Kidney (tissue), 13 donors: ENCODE measurements at regions not wholly inside any gene's neighbourhood (a gene's known extent, or its start where the extent isn't known, plus 50 kb on each side); places are given as distances from the start of the nearest gene placed in this dataset.
"Not testable (repeated sequence)": the region's sequence is repeated elsewhere in the genome, so short reads cannot be mapped to it uniquely, and the experiment has no call there.

ENCODE experiments used
- DNase-seq, 5 donors: peaks; one replicate each; pipeline ENCODE4 v3.0.0-alpha.2; 2013 to 2020
- FAIRE-seq: peaks from 2 replicates; lab custom pipeline; 2012; peaks lifted over from hg19 to GRCh38; lab: Jason Lieb, UNC
- H3K27ac ChIP-seq, 2 donors: one replicate each; pipeline ENCODE4 v1.7.0; 2013; ENCODE audit warnings: low read depth in 2 of 2, low read length in 2 of 2, inconsistent platforms in 1 of 2
- H3K27me3 ChIP-seq: one replicate; pipeline ENCODE4 v1.7.1; 2013; ENCODE audit warnings: low read length, inconsistent platforms; ENCODE audit not compliant: control insufficient read depth, insufficient read depth
- H3K36me3 ChIP-seq, 3 donors: one replicate each; pipeline versions ENCODE4 v1.7.0 to v1.7.1; 2013; ENCODE audit warnings: low read length in 3 of 3, control low read depth in 1 of 3, inconsistent platforms in 1 of 3; ENCODE audit not compliant: insufficient read depth in 3 of 3, control insufficient read depth in 2 of 3
- H3K4me1 ChIP-seq, 3 donors: one replicate each; pipeline versions ENCODE4 v1.7.0 to v1.7.1; 2013; ENCODE audit warnings: low read length in 3 of 3, inconsistent platforms in 1 of 3, low read depth in 1 of 3; ENCODE audit not compliant: control insufficient read depth in 2 of 3, insufficient read depth in 2 of 3
- H3K4me3 ChIP-seq, 3 donors: one replicate each; pipeline versions ENCODE4 v1.7.0 to v1.8.1; 2013; ENCODE audit warnings: low read length in 3 of 3, control low read depth in 1 of 3, inconsistent platforms in 1 of 3
- H3K9ac ChIP-seq, 3 donors: one replicate each; pipeline versions ENCODE4 v1.7.0 to v1.7.1; 2013; ENCODE audit warnings: low read length in 3 of 3, control low read depth in 1 of 3, inconsistent platforms in 1 of 3
- H3K9me3 ChIP-seq, 3 donors: one replicate each; pipeline versions ENCODE4 v1.7.0 to v1.7.1; 2013; ENCODE audit warnings: low read length in 3 of 3, control low read depth in 1 of 3, inconsistent platforms in 1 of 3; ENCODE audit not compliant: control insufficient read depth in 2 of 3, insufficient read depth in 1 of 3
- intact Hi-C: fragments of 100-400 bp; cut with DNase I; formaldehyde crosslinking; loops from one replicate; pipeline ENCODE4 v1.11.1; 2022
- TF ChIP-seq, protein P1 (sequence below): IDR thresholded peaks from 3 replicates; pipeline ENCODE4 v1.5.1; 2012; ENCODE audit warnings: mild to moderate bottlenecking, moderate library complexity, borderline replicate concordance; ENCODE audit not compliant: insufficient read depth; ENCODE audit errors: extremely low read depth
- donor health status: control.
- donor health status: control.
- donor health status: control.
- donor health status: control.
- donor health status: control.
- donor health status: DM: yes; HTN: yes; CAD: no.
- donor health status: Normal renal cell carcinoma (clear cell type).

DNA sequence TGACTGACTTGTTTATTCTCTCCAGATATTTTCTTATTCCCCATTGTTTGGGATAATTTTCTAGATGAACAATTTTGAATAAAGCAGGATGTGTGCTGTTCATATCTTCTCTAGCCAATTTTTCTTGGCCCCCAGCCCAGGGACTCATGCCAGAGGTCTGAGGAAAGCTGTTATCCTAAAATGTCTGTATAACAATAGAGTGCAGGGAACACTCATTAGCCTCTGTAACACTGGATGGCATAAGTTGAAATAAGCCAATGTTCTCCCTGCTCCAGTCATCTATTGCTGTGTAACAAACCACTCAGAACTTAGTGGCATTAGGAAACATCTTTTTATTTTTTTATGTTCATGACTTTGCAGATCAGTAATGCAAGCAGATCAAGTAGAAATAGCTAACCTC lies 121.7 kb upstream of the TRIM24 start:
- Histone ChIP-seq H3K36me3 (no peaks in the 10 kb centered on the region), H3K27ac (no peak overlapping the region), H3K9ac (no peak overlapping the region), H3K9me3 (peaks cover 0 to 25% (median 0%) of the 10 kb centered on the region in 3 donors), H3K4me1 (no peaks in the 10 kb centered on the region), H3K4me3 (no peak overlapping the region), H3K27me3 (no peaks in the 10 kb centered on the region)
- FAIRE-seq: no peak
- intact Hi-C loops: no loop called here
- TF ChIP-seq, protein P1, sequence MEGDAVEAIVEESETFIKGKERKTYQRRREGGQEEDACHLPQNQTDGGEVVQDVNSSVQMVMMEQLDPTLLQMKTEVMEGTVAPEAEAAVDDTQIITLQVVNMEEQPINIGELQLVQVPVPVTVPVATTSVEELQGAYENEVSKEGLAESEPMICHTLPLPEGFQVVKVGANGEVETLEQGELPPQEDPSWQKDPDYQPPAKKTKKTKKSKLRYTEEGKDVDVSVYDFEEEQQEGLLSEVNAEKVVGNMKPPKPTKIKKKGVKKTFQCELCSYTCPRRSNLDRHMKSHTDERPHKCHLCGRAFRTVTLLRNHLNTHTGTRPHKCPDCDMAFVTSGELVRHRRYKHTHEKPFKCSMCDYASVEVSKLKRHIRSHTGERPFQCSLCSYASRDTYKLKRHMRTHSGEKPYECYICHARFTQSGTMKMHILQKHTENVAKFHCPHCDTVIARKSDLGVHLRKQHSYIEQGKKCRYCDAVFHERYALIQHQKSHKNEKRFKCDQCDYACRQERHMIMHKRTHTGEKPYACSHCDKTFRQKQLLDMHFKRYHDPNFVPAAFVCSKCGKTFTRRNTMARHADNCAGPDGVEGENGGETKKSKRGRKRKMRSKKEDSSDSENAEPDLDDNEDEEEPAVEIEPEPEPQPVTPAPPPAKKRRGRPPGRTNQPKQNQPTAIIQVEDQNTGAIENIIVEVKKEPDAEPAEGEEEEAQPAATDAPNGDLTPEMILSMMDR: no peak
- DNase-seq: peak in 2 of 5 donors; percentile 8 to 60

DNA sequence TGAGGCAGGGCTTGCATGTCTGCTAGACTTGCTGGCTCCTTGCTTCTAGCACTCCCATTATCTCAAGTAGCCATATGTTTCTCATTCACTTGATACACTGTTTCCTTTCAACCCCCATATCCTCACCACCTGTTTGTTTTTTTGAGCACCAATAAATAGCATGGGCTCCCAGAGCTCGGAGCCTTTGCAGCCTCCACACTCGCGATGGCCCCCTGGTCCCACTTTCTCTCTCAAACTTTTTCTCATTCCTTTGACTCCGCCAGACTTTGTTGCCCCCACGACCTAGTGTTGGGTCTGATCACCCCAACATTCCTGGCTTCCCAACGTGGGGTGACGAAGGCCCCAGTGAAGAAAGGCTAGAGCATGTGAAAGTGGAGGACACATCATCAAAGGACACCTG lies 120.8 kb upstream of the TRIM24 start:
- intact Hi-C loops, H3K27me3 ChIP-seq: not testable (repeated sequence)
- peaks cover 0 to 25% (median 0%) of the 10 kb centered on the region in 3 donors for H3K9me3 ChIP-seq

DNA sequence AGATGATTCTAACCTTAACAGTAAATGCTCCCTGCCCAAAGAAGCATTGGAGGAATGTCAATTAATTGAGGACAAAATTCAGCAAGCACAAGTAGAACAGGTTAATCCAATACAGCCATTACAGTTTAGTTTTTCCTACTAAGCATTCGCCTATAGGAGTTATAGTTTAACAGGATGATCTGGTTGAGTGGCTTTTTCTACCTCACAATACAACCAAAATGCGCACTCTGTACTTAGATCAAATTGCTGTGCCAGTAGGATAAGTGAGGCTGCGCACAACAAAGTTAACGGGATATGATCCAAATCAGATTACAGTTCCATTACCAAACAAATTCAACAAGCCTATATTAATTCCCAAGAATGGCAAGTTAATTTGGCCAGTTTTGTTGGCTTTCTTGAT lies 117.1 kb upstream of the TRIM24 start:
- FAIRE-seq (no peak), DNase-seq (no peak)
- TF ChIP-seq, protein P1: no peak
- Histone ChIP-seq H3K4me1 (no peaks in the 10 kb centered on the region), H3K27ac (no peak overlapping the region), H3K36me3 (no peaks in the 10 kb centered on the region), H3K9me3 (peaks cover 0 to 42% (median 0%) of the 10 kb centered on the region in 3 donors), H3K4me3 (no peak overlapping the region), H3K9ac (no peak overlapping the region), H3K27me3 (no peaks in the 10 kb centered on the region)
- intact Hi-C loops: no loop called here

More for the DNA sequence above, 120.8 kb upstream of the TRIM24 start:
- not testable (repeated sequence) for H3K4me3 ChIP-seq, DNase-seq, H3K9ac ChIP-seq, FAIRE-seq, H3K27ac ChIP-seq, H3K36me3 ChIP-seq, H3K4me1 ChIP-seq

DNA sequence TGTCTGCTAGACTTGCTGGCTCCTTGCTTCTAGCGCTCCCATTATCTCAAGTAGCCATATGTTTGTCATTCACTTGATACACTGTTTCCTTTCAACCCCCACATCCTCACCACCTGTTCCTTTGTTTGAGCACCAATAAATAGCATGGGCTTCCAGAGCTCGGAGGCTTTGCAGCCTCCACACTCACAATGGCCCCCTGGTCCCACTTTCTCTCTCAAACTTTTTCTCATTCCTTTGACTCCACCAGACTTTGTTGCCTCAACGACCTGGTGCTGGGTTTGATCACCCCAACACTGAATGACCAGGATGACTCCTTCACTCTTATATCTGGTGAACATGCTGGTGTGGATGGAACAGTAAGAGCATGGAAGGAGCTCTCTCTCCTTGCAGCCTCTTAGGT lies 114.5 kb upstream of the TRIM24 start:
- H3K27me3 ChIP-seq: no peaks in the 10 kb centered on the region
- DNase-seq (no peak), FAIRE-seq (no peak)
- H3K9ac ChIP-seq: no peak overlapping the region
- no peak overlapping the region for H3K27ac ChIP-seq
- no peak overlapping the region for H3K4me3 ChIP-seq
- peaks cover 0 to 31% (median 2%) of the 10 kb centered on the region in 3 donors for H3K9me3 ChIP-seq
- H3K4me1 ChIP-seq: no peaks in the 10 kb centered on the region
- H3K36me3 ChIP-seq: no peaks in the 10 kb centered on the region
- TF ChIP-seq, protein P1: no peak
- intact Hi-C loops: no loop called here
